WI38 (cell line): ENCODE measurements at regions not wholly inside any gene's neighbourhood (a gene's known extent, or its start where the extent isn't known, plus 50 kb on each side); places are given as distances from the start of the nearest gene placed in this dataset.

Experiments used
- H3K4me3 ChIP-seq: 2 replicates; pipeline ENCODE4 v1.5.1; 2011; ENCODE audit warnings: low read depth, mild to moderate bottlenecking, control low read depth, low read length
- TF ChIP-seq, protein P1 (sequence below): IDR thresholded peaks from 2 replicates; pipeline ENCODE4 v1.5.1; 2012; ENCODE audit warnings: low read depth, mild to moderate bottlenecking, control low read depth, low read length

DNA sequence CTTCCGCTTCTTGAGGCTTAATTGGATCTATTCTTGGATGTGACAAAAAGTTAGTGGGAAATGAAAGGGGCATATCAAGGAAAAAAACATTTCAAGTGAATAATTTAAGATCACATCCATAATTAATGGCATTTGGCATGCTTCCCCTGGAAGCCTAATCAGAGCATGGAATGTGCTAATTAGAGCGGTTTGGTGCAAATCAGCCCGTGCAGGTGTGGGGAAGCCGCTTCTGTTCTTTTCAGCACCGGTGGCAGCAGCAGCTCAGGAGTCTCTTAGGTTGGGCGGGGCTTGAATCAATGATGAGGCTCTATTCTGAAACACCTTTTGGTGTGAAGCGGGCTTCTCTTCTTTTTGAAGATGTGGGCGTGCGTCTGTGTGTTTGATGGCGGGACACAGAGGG, 301.2 kb downstream of the LRFN2 start:
- TF ChIP-seq, protein P1, sequence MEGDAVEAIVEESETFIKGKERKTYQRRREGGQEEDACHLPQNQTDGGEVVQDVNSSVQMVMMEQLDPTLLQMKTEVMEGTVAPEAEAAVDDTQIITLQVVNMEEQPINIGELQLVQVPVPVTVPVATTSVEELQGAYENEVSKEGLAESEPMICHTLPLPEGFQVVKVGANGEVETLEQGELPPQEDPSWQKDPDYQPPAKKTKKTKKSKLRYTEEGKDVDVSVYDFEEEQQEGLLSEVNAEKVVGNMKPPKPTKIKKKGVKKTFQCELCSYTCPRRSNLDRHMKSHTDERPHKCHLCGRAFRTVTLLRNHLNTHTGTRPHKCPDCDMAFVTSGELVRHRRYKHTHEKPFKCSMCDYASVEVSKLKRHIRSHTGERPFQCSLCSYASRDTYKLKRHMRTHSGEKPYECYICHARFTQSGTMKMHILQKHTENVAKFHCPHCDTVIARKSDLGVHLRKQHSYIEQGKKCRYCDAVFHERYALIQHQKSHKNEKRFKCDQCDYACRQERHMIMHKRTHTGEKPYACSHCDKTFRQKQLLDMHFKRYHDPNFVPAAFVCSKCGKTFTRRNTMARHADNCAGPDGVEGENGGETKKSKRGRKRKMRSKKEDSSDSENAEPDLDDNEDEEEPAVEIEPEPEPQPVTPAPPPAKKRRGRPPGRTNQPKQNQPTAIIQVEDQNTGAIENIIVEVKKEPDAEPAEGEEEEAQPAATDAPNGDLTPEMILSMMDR = no peak
- no peak overlapping the region for H3K4me3 ChIP-seq

- TF ChIP-seq, protein P1 = no peak
- no peak overlapping the region for H3K4me3 ChIP-seq
Measured at GRCh38 chr6:40285535-40285934, 301.6 kb downstream of the LRFN2 start.

GRCh38 chr6:40282986-40283385, 304.2 kb downstream of the LRFN2 start:
- H3K4me3 ChIP-seq = no peak overlapping the region
- TF ChIP-seq, protein P1 = no peak

DNA sequence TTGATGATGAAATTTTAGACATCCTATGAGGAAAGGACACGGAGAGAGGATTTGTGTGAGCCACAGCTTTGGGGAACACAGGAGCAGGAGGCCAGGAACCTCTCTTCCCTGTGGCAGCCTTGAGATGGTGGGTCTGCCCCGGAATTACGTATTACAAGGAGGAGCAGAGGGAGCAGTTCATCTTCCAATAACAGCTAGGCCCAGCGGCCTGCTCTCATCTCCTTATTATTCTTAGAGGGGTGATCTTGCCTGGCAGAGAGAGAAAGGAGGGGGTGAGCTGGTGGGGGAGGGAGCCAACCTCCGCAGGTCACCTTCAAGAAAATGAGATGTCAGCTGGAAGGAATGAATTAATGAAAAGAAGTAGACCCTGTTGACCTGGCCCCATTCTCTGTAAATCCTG, 305.8 kb downstream of the LRFN2 start:
- H3K4me3 ChIP-seq = no peak overlapping the region
- TF ChIP-seq, protein P1 = no peak

DNA sequence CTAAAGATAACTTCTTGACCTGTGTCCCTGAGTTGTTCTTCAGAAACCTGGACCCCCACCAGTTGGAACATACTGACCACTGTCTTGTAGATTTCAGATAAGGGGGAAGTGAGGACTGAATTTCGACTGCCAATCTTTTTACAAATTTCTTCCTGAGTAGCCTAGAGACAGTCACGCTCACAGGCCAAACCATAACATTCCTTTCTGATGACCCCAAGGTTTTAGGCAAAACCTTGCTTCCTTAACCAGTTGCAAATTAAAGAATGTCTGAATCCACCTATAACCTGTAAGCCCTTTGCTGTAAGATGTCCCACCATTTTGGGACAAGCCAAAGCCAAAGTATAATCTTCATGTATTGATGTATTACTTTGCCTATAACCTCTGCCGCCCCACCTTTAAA, 306.9 kb downstream of the LRFN2 start:
- H3K4me3 ChIP-seq = no peak overlapping the region
- TF ChIP-seq, protein P1 = no peak

DNA sequence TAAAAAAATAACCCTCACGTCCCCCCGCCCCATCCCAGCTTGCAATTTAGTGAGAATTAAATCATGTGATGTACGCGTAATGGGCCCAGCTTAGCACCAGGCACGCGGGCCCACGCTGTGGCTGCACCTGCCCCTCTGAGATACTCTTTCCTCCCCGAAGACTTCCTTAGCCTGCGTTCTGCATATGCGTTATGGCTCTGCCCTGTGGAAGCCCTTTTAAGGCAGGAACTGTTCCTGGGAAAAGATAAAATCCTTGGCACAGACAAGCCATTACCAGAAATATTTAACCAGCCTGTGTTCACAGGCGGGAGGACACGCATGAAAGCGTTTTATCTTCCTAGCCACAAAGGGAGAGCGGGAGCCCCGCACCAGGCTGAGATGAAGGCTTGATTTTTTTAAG, 311.0 kb downstream of the LRFN2 start:
- H3K4me3 ChIP-seq = no peak overlapping the region
- TF ChIP-seq, protein P1 = no peak

- TF ChIP-seq, protein P1 = no peak
- H3K4me3 ChIP-seq = no peak overlapping the region
Measured at GRCh38 chr6:40274058-40274457, 313.1 kb downstream of the LRFN2 start.

GRCh38 chr6:40268614-40269013, 318.6 kb downstream of the LRFN2 start:
- TF ChIP-seq, protein P1 = no peak
- H3K4me3 ChIP-seq = no peak overlapping the region
